Mesendoderm (in vitro differentiated cells): ENCODE measurements at regions not wholly inside any gene's neighbourhood (a gene's known extent, or its start where the extent isn't known, plus 50 kb on each side); places are given as distances from the start of the nearest gene placed in this dataset.

Experiments used
- DNase-seq: peaks from one replicate; pipeline ENCODE4 v3.0.0; 2013
- H2AK5ac ChIP-seq: 2 replicates; pipeline ENCODE4 v1.6.1; 2013; ENCODE audit warnings: low read length, inconsistent platforms
- H2BK120ac ChIP-seq: 2 replicates; pipeline ENCODE4 v1.6.1; 2013; ENCODE audit warnings: low read depth, mild to moderate bottlenecking, low read length, moderate library complexity, mixed read lengths
- H2BK15ac ChIP-seq: replicated peaks from 2 replicates; pipeline ENCODE4 v1.6.1; 2013; ENCODE audit warnings: low read depth, mild to moderate bottlenecking, moderate library complexity
- H2BK5ac ChIP-seq: 2 replicates; pipeline ENCODE4 v1.6.1; 2013; ENCODE audit warnings: low read length, inconsistent platforms
- H3K18ac ChIP-seq: 2 replicates; pipeline ENCODE4 v1.6.1; 2013; ENCODE audit warnings: mild to moderate bottlenecking, low read length, mixed read lengths
- H3K23ac ChIP-seq: one replicate; pipeline ENCODE4 v1.6.1; 2013; ENCODE audit warnings: low read length
- H3K27ac ChIP-seq: 2 replicates; pipeline ENCODE4 v1.5.1; 2013; ENCODE audit warnings: low read depth, mild to moderate bottlenecking, inconsistent platforms, low read length, moderate library complexity
- H3K27me3 ChIP-seq: 2 replicates; pipeline ENCODE4 v1.6.1; 2013; ENCODE audit warnings: low read length, control low read depth, mild to moderate bottlenecking, inconsistent platforms; ENCODE audit not compliant: insufficient read depth, poor library complexity
- H3K36me3 ChIP-seq: 2 replicates; pipeline ENCODE4 v1.6.1; 2013; ENCODE audit warnings: low read length, inconsistent platforms; ENCODE audit not compliant: control insufficient read depth, insufficient read depth
- H3K4ac ChIP-seq: one replicate; pipeline ENCODE4 v1.6.1; 2013; ENCODE audit warnings: low read depth, mild to moderate bottlenecking, low read length, moderate library complexity
- H3K4me1 ChIP-seq: 2 replicates; pipeline ENCODE4 v1.6.1; 2013; ENCODE audit warnings: low read depth, low read length, inconsistent platforms; ENCODE audit not compliant: control insufficient read depth
- H3K4me2 ChIP-seq: 2 replicates; pipeline ENCODE4 v1.6.1; 2013; ENCODE audit warnings: low read length
- H3K4me3 ChIP-seq: 2 replicates; pipeline ENCODE4 v1.5.1; 2013; ENCODE audit warnings: mild to moderate bottlenecking, low read length
- H3K56ac ChIP-seq: one replicate; pipeline ENCODE4 v1.6.1; 2013; ENCODE audit warnings: low read length
- H3K79me1 ChIP-seq: 2 replicates; pipeline ENCODE4 v1.6.1; 2013; ENCODE audit warnings: low read length, inconsistent platforms
- H3K79me2 ChIP-seq: 2 replicates; pipeline ENCODE4 v1.6.1; 2013; ENCODE audit warnings: mild to moderate bottlenecking, low read length; ENCODE audit not compliant: control insufficient read depth, insufficient read depth
- H3K9ac ChIP-seq: 2 replicates; pipeline ENCODE4 v1.6.1; 2013; ENCODE audit warnings: low read length, inconsistent platforms
- H4K5ac ChIP-seq: one replicate; pipeline ENCODE4 v1.6.1; 2013; ENCODE audit warnings: low read length
- H4K8ac ChIP-seq: one replicate; pipeline ENCODE4 v1.6.1; 2013; ENCODE audit warnings: low read depth, mild to moderate bottlenecking, control low read depth, low read length, moderate library complexity
- WGBS: extraction: QIAGEN DNeasy Blood & Tissue Kit; methylation state at CpG from one replicate; pipeline ENCODE4 v1.1.7; 2013; ENCODE audit warnings: low lambda C conversion rate, missing lambda C conversion rate; ENCODE audit not compliant: insufficient coverage; ENCODE audit errors: extremely low coverage; 5-methylcytosine and 5-hydroxymethylcytosine counted together

GRCh38 chr13:53250272-53250875, 221.8 kb downstream of the OLFM4 start:
- Histone ChIP-seq H2BK120ac (no peak overlapping the region), H3K18ac (no peak overlapping the region), H3K36me3 (no peaks in the 10 kb centered on the region), H2BK15ac (no peak overlapping the region), H3K4me2 (no peak overlapping the region), H3K4ac (no peak overlapping the region), H3K9ac (no peak overlapping the region), H3K4me1 (no peaks in the 10 kb centered on the region), H4K8ac (no peak overlapping the region), H3K27me3 (no peaks in the 10 kb centered on the region), H2BK5ac (no peak overlapping the region), H3K23ac (no peak overlapping the region), H4K5ac (no peak overlapping the region), H3K79me1 (no peaks in the 10 kb centered on the region), H3K56ac (no peak overlapping the region), H3K4me3 (no peak overlapping the region), H3K27ac (no peak overlapping the region), H2AK5ac (no peak overlapping the region), H3K79me2 (no peaks in the 10 kb centered on the region)
- WGBS, result no CpG with 5 or more reads among the region's 6 CpGs
- peak; percentile 85 for DNase-seq

DNA sequence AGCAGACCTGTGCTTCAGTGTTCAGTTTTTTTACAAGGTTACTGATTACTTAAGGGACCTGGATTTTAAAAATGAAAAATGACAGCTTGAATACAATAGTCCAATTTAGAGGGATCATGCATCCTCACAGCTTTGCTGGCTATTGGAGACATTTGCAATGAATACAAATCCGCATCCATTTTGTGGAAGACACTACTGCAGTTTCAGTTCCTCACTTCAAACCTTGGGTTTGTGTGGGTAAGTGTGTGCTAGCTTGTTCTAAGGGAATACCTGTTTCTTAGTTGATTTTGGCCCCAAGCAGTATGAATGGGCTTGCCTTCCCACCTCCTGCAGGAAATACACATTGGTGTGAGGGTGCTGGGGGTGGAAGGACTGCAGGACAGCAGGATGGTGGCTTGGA, 222.4 kb downstream of the OLFM4 start:
- no peak overlapping the region for H3K9ac ChIP-seq
- no CpG with 5 or more reads among the region's 1 CpG for WGBS
- no peak overlapping the region for H3K4me2 ChIP-seq
- H3K79me1 ChIP-seq, result no peaks in the 10 kb centered on the region
- H3K23ac ChIP-seq, result no peak overlapping the region
- H2BK120ac ChIP-seq, result no peak overlapping the region
- H2BK15ac ChIP-seq, result no peak overlapping the region
- H4K8ac ChIP-seq, result no peak overlapping the region
- H3K36me3 ChIP-seq, result no peaks in the 10 kb centered on the region
- H2AK5ac ChIP-seq, result no peak overlapping the region
- no peak overlapping the region for H3K4ac ChIP-seq
- no peak overlapping the region for H3K4me3 ChIP-seq
- no peaks in the 10 kb centered on the region for H3K27me3 ChIP-seq
- no peak for DNase-seq
- no peak overlapping the region for H4K5ac ChIP-seq
- no peak overlapping the region for H3K56ac ChIP-seq
- H2BK5ac ChIP-seq, result no peak overlapping the region
- H3K79me2 ChIP-seq, result no peaks in the 10 kb centered on the region
- H3K4me1 ChIP-seq, result no peaks in the 10 kb centered on the region
- no peak overlapping the region for H3K27ac ChIP-seq
- H3K18ac ChIP-seq, result no peak overlapping the region

DNA sequence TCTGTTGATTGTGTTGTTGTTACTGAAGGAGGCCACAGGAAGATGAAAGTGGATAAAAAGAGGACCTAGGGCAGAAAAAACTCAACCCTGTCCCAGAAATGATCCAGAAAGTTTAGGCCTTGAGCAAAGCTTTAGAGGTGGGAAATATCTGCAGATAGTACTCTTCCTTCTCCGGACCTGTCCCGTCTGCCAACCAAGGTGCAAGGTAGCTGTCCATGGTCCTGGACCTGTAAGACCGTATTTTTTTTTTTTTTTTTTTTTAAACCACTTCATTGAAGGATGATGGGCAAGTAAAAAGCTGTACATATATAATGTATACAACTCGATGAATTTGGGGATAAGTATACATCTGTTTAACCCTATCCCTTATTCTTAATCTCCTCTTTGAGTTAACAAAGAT, 225.9 kb downstream of the OLFM4 start:
- no peak overlapping the region for H4K8ac ChIP-seq
- no peak overlapping the region for H3K9ac ChIP-seq
- no peak overlapping the region for H2AK5ac ChIP-seq
- no peak overlapping the region for H4K5ac ChIP-seq
- H3K27ac ChIP-seq, result no peak overlapping the region
- H3K36me3 ChIP-seq, result no peaks in the 10 kb centered on the region
- H3K79me2 ChIP-seq, result no peaks in the 10 kb centered on the region
- no CpG with 5 or more reads among the region's 4 CpGs for WGBS
- no peak overlapping the region for H3K18ac ChIP-seq
- H2BK15ac ChIP-seq, result no peak overlapping the region
- no peaks in the 10 kb centered on the region for H3K27me3 ChIP-seq
- no peak overlapping the region for H3K4me3 ChIP-seq
- no peaks in the 10 kb centered on the region for H3K79me1 ChIP-seq
- no peak overlapping the region for H3K23ac ChIP-seq
- no peak overlapping the region for H3K4me2 ChIP-seq
- H2BK120ac ChIP-seq, result no peak overlapping the region
- peak; percentile 31 for DNase-seq
- H3K56ac ChIP-seq, result no peak overlapping the region
- no peak overlapping the region for H2BK5ac ChIP-seq
- H3K4ac ChIP-seq, result no peak overlapping the region
- H3K4me1 ChIP-seq, result no peaks in the 10 kb centered on the region

GRCh38 chr13:53255795-53256194, 227.2 kb downstream of the OLFM4 start:
- Histone ChIP-seq H2BK15ac (no peak overlapping the region), H3K18ac (no peak overlapping the region), H3K27me3 (no peaks in the 10 kb centered on the region), H3K4ac (no peak overlapping the region), H3K36me3 (no peaks in the 10 kb centered on the region), H3K79me1 (no peaks in the 10 kb centered on the region), H3K56ac (no peak overlapping the region), H3K4me1 (no peaks in the 10 kb centered on the region), H4K5ac (no peak overlapping the region), H2BK120ac (no peak overlapping the region), H3K4me3 (no peak overlapping the region), H3K23ac (no peak overlapping the region), H3K4me2 (no peak overlapping the region), H3K9ac (no peak overlapping the region), H2BK5ac (no peak overlapping the region), H3K27ac (no peak overlapping the region), H3K79me2 (no peaks in the 10 kb centered on the region), H2AK5ac (no peak overlapping the region), H4K8ac (no peak overlapping the region)
- no CpG with 5 or more reads among the region's 5 CpGs for WGBS
- no peak for DNase-seq

GRCh38 chr13:53260594-53260993, 232.0 kb downstream of the OLFM4 start:
- H3K79me1 ChIP-seq, result no peaks in the 10 kb centered on the region
- H3K4me1 ChIP-seq, result no peaks in the 10 kb centered on the region
- H3K23ac ChIP-seq, result no peak overlapping the region
- no peak overlapping the region for H3K56ac ChIP-seq
- H3K36me3 ChIP-seq, result no peaks in the 10 kb centered on the region
- no peak overlapping the region for H3K9ac ChIP-seq
- no peak overlapping the region for H3K4me2 ChIP-seq
- H2BK5ac ChIP-seq, result no peak overlapping the region
- H3K4ac ChIP-seq, result no peak overlapping the region
- no peak overlapping the region for H3K27ac ChIP-seq
- no peaks in the 10 kb centered on the region for H3K27me3 ChIP-seq
- no CpG with 5 or more reads among the region's 8 CpGs for WGBS
- no peaks in the 10 kb centered on the region for H3K79me2 ChIP-seq
- no peak overlapping the region for H2BK15ac ChIP-seq
- H4K8ac ChIP-seq, result no peak overlapping the region
- no peak overlapping the region for H3K18ac ChIP-seq
- no peak overlapping the region for H2BK120ac ChIP-seq
- no peak overlapping the region for H2AK5ac ChIP-seq
- H3K4me3 ChIP-seq, result no peak overlapping the region
- no peak overlapping the region for H4K5ac ChIP-seq
- no peak for DNase-seq

- no peaks in the 10 kb centered on the region for H3K79me1 ChIP-seq
- no peaks in the 10 kb centered on the region for H3K36me3 ChIP-seq
- H3K79me2 ChIP-seq, result no peaks in the 10 kb centered on the region
- H3K4me3 ChIP-seq, result no peak overlapping the region
- H3K4me1 ChIP-seq, result no peaks in the 10 kb centered on the region
- H3K18ac ChIP-seq, result no peak overlapping the region
- H2BK120ac ChIP-seq, result no peak overlapping the region
- no peak for DNase-seq
- no peak overlapping the region for H2BK5ac ChIP-seq
- no peak overlapping the region for H3K9ac ChIP-seq
- no peak overlapping the region for H4K5ac ChIP-seq
- no peak overlapping the region for H2BK15ac ChIP-seq
- no peak overlapping the region for H4K8ac ChIP-seq
- H3K4me2 ChIP-seq, result no peak overlapping the region
- H3K4ac ChIP-seq, result no peak overlapping the region
- H3K56ac ChIP-seq, result no peak overlapping the region
- no peak overlapping the region for H3K27ac ChIP-seq
- no peaks in the 10 kb centered on the region for H3K27me3 ChIP-seq
- no peak overlapping the region for H2AK5ac ChIP-seq
- H3K23ac ChIP-seq, result no peak overlapping the region
These were observed 236.3 kb downstream of the OLFM4 start for GRCh38 chr13:53264751-53265385.
